ENCODE measurements at regions not wholly inside any gene's neighbourhood (a gene's known extent, or its start where the extent isn't known, plus 50 kb on each side); places are given as distances from the start of the nearest gene placed in this dataset.
A peak's percentile ranks its signal among the peaks of the same experiment; 100 is the strongest.
"Not testable (repeated sequence)": the region's sequence is repeated elsewhere in the genome, so short reads cannot be mapped to it uniquely, and the experiment has no call there.

DNA sequence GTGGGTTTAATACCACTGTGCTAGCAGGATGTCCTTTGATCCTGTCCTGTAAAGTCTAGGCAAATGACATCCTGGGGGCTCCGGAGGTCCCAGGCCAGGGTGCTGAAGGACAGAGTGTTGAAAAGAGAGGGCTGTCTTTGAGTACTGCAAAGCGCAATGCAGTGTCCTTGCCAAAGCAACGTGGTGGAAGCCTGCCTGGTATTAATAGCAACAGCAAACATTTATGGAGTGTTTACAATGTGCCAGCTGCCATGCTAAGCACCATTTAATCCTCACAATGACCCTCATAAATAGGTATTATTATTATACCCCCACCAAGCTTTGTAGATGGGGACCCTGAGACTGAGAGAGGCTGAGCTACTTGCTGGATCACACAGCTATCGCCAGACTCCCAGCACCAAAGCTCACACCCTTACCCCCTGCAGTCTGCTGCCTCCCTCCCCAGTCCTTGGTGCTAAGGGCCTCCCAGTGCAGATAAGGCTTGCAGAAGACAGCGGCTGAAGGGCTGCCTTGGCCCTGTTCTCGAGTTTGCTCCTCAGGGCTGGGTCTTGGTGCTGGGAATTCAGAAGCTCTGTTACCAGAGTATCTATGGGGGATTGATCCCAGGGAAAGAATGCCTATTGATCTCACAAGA is 427.7 kb downstream of the FUT8 start:
- no peak overlapping the region for H3K27ac Mint-ChIP-seq
- no peak for TF ChIP-seq CTCF (IDR thresholded peaks at IDR 0.05; ENCODE audit: unreplicated experiment)
- no peaks in the 10 kb centered on the region for H3K4me1 Mint-ChIP-seq
- DNase-seq (ENCODE audit: low spot score in 2 of 2, unreplicated experiment in 2 of 2): peak in 1 of 2 experiments; percentile 36
- no peak overlapping the region for H3K4me3 Mint-ChIP-seq
- peaks cover 31% of the 10 kb centered on the region for H3K27me3 Mint-ChIP-seq (ENCODE audit: low read depth)
- H3K9me3 Mint-ChIP-seq: no peaks in the 10 kb centered on the region
- H3K36me3 Mint-ChIP-seq: no peaks in the 10 kb centered on the region

DNA sequence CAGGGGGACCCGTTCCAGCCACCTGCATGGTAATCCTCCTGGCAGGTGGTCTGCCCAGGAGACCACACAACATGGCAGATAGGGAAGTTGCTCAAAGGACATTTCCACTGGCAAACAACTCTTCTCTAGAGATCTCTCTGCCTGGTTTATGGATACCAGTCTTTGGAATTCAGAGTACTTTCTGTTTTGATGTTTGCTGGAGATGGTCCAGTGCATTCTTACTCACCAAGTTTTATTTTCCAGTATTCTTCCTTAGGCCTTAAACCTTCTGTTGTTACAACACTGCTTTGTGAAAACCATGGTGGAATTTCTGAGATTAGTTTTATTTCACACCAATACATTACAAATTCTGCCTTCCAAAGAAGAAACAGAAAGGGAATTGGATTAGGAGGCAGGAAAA is 428.3 kb downstream of the FUT8 start:
- Mint-ChIP-seq H3K27ac (no peak overlapping the region), H3K36me3 (no peaks in the 10 kb centered on the region), H3K9me3 (no peaks in the 10 kb centered on the region), H3K4me1 (no peaks in the 10 kb centered on the region), H3K4me3 (no peak overlapping the region), H3K27me3 (ENCODE audit: low read depth) (peaks cover 28% of the 10 kb centered on the region)
- no peak for DNase-seq (ENCODE audit: low spot score in 2 of 2, unreplicated experiment in 2 of 2)
- TF ChIP-seq CTCF (IDR thresholded peaks at IDR 0.05; ENCODE audit: unreplicated experiment): no peak

GRCh38 chr14:65846196-65846868 is 433.8 kb downstream of the FUT8 start:
- TF ChIP-seq CTCF (IDR thresholded peaks at IDR 0.05; ENCODE audit: unreplicated experiment): no peak
- no peak for DNase-seq (ENCODE audit: low spot score in 2 of 2, unreplicated experiment in 2 of 2)
- Mint-ChIP-seq H3K4me3 (no peak overlapping the region), H3K27me3 (ENCODE audit: low read depth) (peaks cover 15% of the 10 kb centered on the region), H3K36me3 (no peaks in the 10 kb centered on the region), H3K9me3 (no peaks in the 10 kb centered on the region), H3K4me1 (no peaks in the 10 kb centered on the region), H3K27ac (no peak overlapping the region)

- TF ChIP-seq CTCF (IDR thresholded peaks at IDR 0.05; ENCODE audit: unreplicated experiment): no peak
- no peak overlapping the region for H3K27ac Mint-ChIP-seq
- no peaks in the 10 kb centered on the region for H3K4me1 Mint-ChIP-seq
- peaks cover 11% of the 10 kb centered on the region for H3K27me3 Mint-ChIP-seq (ENCODE audit: low read depth)
- no peaks in the 10 kb centered on the region for H3K9me3 Mint-ChIP-seq
- H3K36me3 Mint-ChIP-seq: no peaks in the 10 kb centered on the region
- H3K4me3 Mint-ChIP-seq: no peak overlapping the region
- peak in 1 of 2 experiments; percentile 10 for DNase-seq (ENCODE audit: low spot score in 2 of 2, unreplicated experiment in 2 of 2)
These were observed 434.7 kb downstream of the FUT8 start for GRCh38 chr14:65847075-65847847.

DNA sequence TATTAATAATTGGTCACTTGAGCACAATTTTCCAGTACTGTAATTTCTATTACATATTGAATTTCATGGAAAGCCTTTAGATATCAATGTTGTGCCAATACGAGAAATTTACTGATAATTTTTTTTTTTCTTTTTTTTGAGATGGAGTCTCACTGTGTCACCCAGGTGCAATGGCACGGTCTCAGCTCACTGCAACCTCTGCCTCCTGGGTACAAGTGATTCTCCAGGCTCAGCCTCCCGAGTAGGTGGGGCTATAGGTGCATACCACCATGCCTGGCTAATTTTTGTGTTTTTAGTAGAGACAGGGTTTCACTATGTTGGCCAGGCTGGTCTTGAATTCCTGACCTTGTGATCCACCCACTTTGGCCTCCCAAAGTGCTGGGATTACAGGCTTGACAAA is 435.4 kb downstream of the FUT8 start:
- H3K4me1 Mint-ChIP-seq, H3K9me3 Mint-ChIP-seq: not testable (repeated sequence)
- peak in 1 of 2 experiments; percentile 11 for DNase-seq (ENCODE audit: low spot score in 2 of 2, unreplicated experiment in 2 of 2)

DNA sequence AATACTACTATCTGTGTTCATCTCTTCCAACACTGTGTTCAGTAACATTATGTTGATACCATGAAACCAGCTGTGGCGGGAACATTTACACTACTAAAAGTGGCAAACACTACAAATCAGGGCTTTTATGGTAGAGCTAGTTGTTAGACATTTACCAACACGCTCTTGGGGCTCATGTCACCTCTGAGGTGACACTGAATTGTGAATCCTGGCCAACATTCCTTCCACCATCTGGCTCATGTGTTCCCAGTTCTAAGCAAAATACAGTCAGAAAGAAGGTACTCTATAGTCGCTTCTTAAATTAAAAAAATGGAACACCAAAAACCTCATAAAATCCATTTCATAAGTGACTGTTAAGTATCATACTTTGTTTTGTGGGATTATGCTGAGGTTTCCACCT is 436.6 kb downstream of the FUT8 start:
- Mint-ChIP-seq H3K27me3 (ENCODE audit: low read depth) (no peaks in the 10 kb centered on the region), H3K4me1 (no peaks in the 10 kb centered on the region), H3K27ac (no peak overlapping the region), H3K9me3 (peaks cover under 1% of the 10 kb centered on the region), H3K36me3 (no peaks in the 10 kb centered on the region), H3K4me3 (no peak overlapping the region)
- peak in 1 of 2 experiments; percentile 7 for DNase-seq (ENCODE audit: low spot score in 2 of 2, unreplicated experiment in 2 of 2)
- no peak for TF ChIP-seq CTCF (IDR thresholded peaks at IDR 0.05; ENCODE audit: unreplicated experiment)

More for the DNA sequence above, 435.4 kb downstream of the FUT8 start:
- not testable (repeated sequence) for H3K27me3 Mint-ChIP-seq (ENCODE audit: low read depth); H3K27ac Mint-ChIP-seq; H3K4me3 Mint-ChIP-seq; H3K36me3 Mint-ChIP-seq
